ENCODE measurements at regions not wholly inside any gene's neighbourhood (a gene's known extent, or its start where the extent isn't known, plus 50 kb on each side); places are given as distances from the start of the nearest gene placed in this dataset.

GRCh38 chr10:124186956-124187355 lies 93.6 kb upstream of the CHST15 start:
- Histone ChIP-seq H3K4me3 (ENCODE audit: low read depth, low read length) (no peak overlapping the region), H3K27ac (ENCODE audit: low read depth, low read length) (no peak overlapping the region), H3K27me3 (ENCODE audit: control insufficient read depth, insufficient read depth, low read length) (no peaks in the 10 kb centered on the region), H3K9me3 (ENCODE audit: control insufficient read depth, insufficient read depth, low read length) (peaks cover 3% of the 10 kb centered on the region; the same call in 1 of the 2 replicates)
- no peak for DNase-seq (ENCODE audit: low read depth, low spot score)
- TF ChIP-seq CTCF (IDR thresholded peaks at IDR 0.05; ENCODE audit: low read depth, low read length), result no peak
- POLR2A ChIA-PET, result no interaction called here
- CTCF ChIA-PET, result no interaction called here

GRCh38 chr10:124185084-124185483 lies 91.7 kb upstream of the CHST15 start:
- Histone ChIP-seq H3K27ac (ENCODE audit: low read depth, low read length) (no peak overlapping the region), H3K27me3 (ENCODE audit: control insufficient read depth, insufficient read depth, low read length) (no peaks in the 10 kb centered on the region), H3K9me3 (ENCODE audit: control insufficient read depth, insufficient read depth, low read length) (peaks cover 3% of the 10 kb centered on the region; the same call in 1 of the 2 replicates), H3K4me3 (ENCODE audit: low read depth, low read length) (no peak overlapping the region)
- no peak for DNase-seq (ENCODE audit: low read depth, low spot score)
- TF ChIP-seq CTCF (IDR thresholded peaks at IDR 0.05; ENCODE audit: low read depth, low read length), result no peak
- POLR2A ChIA-PET, result no interaction called here
- CTCF ChIA-PET, result no interaction called here

- peaks cover 3% of the 10 kb centered on the region; the same call in 1 of the 2 replicates for H3K9me3 ChIP-seq (ENCODE audit: control insufficient read depth, insufficient read depth, low read length)
- ChIA-PET POLR2A (no interaction called here), CTCF (no interaction called here)
- no peak for DNase-seq (ENCODE audit: low read depth, low spot score)
- no peak for TF ChIP-seq CTCF (IDR thresholded peaks at IDR 0.05; ENCODE audit: low read depth, low read length)
- H3K4me3 ChIP-seq (ENCODE audit: low read depth, low read length), result no peak overlapping the region
- no peak overlapping the region for H3K27ac ChIP-seq (ENCODE audit: low read depth, low read length)
- no peaks in the 10 kb centered on the region for H3K27me3 ChIP-seq (ENCODE audit: control insufficient read depth, insufficient read depth, low read length)
Measured at GRCh38 chr10:124184208-124184830, 90.9 kb upstream of the CHST15 start.

GRCh38 chr10:124183617-124184016 lies 90.2 kb upstream of the CHST15 start:
- DNase-seq (ENCODE audit: low read depth, low spot score), result no peak
- ChIA-PET CTCF (no interaction called here), POLR2A (no interaction called here)
- Histone ChIP-seq H3K27me3 (ENCODE audit: control insufficient read depth, insufficient read depth, low read length) (no peaks in the 10 kb centered on the region), H3K4me3 (ENCODE audit: low read depth, low read length) (no peak overlapping the region), H3K9me3 (ENCODE audit: control insufficient read depth, insufficient read depth, low read length) (peaks cover 3% of the 10 kb centered on the region; the same call in 1 of the 2 replicates), H3K27ac (ENCODE audit: low read depth, low read length) (no peak overlapping the region)
- TF ChIP-seq CTCF (IDR thresholded peaks at IDR 0.05; ENCODE audit: low read depth, low read length), result no peak

GRCh38 chr10:124182088-124182541 lies 88.7 kb upstream of the CHST15 start:
- Histone ChIP-seq H3K27ac (ENCODE audit: low read depth, low read length) (no peak overlapping the region), H3K4me3 (ENCODE audit: low read depth, low read length) (no peak overlapping the region), H3K27me3 (ENCODE audit: control insufficient read depth, insufficient read depth, low read length) (no peaks in the 10 kb centered on the region), H3K9me3 (ENCODE audit: control insufficient read depth, insufficient read depth, low read length) (peaks cover 3% of the 10 kb centered on the region; the same call in 1 of the 2 replicates)
- no peak for TF ChIP-seq CTCF (IDR thresholded peaks at IDR 0.05; ENCODE audit: low read depth, low read length)
- DNase-seq (ENCODE audit: low read depth, low spot score), result no peak
- ChIA-PET CTCF (interaction anchor here (1.0 kb wide), 1 partner anchor 207 kb away, joined by 4 read pairs; no protein-coding TSS in a partner anchor), POLR2A (no interaction called here)
